NCI-H226 (cell line): ENCODE measurements at regions not wholly inside any gene's neighbourhood (a gene's known extent, or its start where the extent isn't known, plus 50 kb on each side); places are given as distances from the start of the nearest gene placed in this dataset.
A peak's percentile ranks its signal among the peaks of the same experiment; 100 is the strongest.

Experiments
- DNase-seq: peaks from one replicate; pipeline ENCODE4 v3.0.0-alpha.2; 2015

DNA sequence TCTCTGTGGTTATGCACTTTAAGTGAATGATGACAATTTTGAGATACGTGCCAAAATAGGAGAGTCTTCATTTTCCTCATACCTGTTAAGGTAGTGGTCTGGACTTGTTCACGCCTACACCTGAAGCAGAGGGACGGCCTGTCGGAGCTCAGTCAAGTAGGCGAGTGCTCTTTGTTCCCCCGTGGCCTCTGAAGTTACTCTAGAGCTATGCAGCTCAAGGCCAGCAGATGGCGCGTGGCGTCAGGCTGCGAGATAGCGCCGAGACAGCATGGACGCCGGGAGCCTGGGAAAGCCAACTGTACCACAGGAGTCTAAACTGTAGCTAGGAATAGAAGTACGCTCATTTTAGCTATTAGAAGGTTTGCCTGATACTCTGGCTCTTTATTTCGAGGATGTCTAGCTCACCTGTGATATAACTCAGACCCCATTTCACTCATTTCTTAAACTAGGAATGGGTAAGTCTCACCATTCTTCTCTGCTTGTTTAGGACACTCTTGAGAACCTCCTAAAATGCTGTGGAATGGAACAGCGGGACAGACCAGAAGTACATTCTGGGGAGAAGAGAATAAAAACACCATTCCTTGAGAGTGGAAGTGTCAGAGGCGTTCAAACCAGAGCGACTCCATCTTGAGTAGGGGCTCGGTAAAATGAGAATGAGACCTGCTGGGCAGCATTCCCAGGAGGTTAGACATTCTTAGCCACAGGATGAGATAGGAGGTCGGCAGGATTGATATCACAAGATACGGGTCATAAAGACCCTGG, 267.4 kb upstream of the HMGA2 start:
- DNase-seq, result peak; percentile 75

DNA sequence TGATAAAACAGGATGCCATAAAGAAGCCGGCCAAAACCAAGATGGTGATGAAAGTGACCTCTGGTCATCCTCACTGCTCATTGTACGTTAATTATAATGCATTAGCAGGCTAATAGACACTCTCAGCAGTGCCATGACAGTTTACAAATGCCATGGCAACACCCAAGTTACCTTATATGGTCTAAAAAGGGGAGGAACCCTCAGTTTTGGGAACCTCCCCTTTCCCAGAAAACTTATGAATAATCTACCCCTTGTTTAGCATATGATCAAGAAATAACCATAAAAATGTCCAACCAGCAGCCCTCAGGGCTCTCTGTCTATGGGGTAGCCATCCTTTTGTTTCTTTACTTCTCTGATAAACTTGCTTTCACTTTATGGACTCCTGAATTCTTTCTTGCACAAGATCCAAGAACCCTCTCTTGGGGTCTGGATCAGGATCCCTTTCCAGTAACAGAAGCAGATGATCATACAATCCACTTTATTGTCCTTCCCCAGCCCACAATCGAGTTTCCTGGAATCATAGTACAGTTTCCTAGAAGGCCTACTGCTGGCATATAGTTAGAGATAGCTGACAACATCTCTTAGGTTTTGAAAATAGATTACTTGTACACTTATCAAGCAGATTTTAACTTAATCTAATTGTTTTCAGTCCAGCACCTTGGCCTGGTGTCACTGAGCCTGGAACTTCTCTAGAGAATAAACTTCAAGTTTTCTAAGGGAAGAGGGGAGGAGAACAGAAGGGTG, 266.7 kb upstream of the HMGA2 start:
- no peak for DNase-seq

DNA sequence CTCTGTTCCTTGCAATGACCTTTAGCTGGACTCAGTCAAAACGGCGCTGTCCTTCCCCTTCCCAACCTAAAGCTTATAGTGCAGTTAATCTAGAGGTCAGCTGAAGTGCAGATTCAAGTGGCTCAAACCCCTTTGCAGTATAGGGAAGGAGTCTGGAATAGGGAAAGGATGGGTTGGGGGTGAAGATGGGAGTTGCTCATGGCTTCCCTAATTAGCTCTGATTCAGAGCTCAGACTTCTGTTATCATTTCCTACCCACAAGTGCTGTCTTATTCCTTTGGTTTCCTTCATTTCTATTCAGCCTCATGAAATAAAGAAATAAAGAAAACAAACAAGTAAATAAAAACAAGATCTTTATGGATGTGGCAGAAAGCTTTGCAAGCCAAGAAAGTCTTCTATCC, 264.0 kb upstream of the HMGA2 start:
- DNase-seq, result no peak

DNA sequence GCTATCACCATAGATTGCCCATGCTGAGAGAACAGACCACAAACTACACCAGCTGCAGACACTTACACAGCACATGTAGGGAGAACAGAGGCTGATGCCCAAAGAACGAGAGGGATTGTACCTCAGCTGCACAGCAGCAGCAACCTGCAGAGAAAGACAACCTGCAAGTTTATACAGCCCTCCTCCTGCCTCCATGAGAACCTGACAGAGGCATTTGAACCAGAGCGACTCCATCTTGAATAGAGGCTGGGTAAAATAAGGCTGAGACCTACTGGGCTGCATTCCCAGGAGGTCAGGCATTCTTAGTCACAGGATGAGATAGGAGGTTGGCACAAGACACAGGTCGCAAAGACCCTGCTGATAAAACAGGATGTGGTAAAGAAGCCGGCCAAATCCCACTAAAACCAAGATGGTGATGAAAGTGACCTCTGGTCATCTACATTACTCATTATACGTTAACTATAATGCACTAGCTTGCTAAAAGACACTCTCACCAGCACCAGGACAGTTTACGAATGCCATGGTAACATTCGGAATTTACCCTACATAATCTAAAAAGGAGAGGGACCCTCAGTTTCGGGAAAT, 262.4 kb upstream of the HMGA2 start:
- DNase-seq, result peak; percentile 83

DNA sequence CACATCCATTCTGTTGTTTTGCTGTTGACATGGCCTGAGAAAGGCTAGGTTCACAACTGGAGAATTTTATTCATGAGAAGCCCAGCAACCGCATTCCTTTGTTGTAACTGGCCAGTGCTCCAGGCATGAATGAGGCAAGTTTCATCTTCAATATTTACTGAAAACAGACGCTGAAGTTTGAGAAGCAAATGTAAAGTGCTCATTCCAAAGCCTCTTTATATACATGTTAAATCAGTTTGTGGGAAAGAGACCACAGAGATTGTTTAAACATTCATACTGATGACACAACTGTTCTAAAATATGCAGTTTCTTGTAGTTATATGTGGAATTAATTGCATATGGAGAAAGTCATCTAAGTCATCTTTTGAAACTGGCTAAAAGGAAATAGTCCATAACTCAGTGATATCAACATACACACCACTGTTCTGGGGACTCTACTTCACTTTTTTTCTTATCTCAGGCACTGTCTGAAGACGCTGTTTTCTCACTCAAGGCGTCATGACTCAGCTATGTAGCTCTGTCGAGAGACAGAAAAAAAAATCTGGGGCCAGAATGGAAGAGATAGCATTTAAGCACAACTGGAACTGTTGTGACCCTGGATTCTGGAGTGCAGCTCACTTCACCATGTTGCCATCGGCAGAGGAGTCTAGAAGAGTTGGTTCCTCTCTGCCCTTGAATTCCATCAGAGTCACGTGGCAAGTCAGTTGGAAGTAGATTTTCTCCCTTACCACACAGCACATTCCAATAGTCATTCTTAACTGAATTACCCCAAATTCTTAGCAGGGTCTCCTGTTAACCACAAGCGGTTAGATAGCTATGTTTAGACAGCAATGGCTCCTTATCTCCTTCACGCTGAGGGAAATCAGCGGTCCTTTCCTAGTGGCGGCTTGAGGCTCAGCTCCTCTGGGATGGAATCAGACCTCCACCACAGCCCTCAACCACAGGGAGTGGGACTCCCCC, 258.4 kb upstream of the HMGA2 start:
- peak; percentile 98 for DNase-seq

DNA sequence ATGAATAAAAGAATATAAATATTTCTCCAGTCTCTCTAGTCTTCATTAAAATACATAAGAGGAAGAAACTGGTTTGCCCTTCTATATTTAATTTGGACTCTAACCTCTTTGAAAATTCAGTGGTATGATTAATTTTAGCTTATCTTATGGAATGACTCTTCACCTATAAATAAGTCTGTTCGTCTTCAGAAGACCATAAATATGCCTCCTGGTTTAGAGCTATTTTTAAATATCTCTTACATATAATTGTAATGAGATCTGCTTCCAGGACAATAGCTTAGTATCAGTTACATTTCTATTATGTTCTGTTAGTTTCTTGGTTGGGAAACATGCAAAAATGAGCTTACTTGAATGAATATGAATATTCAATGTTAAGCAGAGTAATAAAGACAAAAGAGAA, 257.5 kb upstream of the HMGA2 start:
- DNase-seq, result peak; percentile 15

DNA sequence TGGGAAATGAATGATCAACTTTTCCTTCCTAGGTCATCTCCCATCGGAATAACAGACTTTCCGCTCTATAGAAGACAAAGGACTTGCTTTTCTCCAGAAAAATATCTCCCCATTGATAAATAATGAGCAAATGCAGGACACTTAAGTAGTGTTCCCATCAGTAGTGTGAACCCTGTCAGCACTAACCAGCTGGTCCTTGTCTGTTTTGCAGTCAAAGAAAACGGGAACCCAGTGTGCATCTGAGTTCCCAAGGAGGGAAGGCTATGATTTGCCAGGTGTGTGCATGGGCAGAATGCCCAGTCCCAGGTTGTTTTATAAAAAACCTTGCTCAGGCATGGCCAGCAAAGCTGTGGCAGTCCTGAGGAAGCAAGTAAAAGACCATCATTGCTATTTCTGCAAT, 256.5 kb upstream of the HMGA2 start:
- DNase-seq, result no peak

DNA sequence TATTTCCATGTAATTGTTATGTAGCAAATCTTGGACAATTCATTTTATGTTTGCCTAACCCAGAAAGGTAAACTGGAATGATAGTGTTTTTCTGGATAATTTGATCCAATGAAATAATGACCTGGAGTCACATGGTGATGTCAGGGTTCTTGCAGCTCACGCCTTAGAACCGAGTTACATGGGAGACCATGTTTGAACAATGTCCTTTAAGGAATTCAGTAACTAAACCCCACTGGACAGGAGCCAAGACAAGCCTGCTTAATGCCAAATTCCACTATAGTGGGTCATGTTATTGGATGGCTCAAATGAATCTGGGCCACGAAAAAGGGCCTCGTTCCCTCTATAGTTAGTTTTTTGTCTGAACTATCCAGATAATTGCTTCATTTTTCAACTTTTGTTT, 255.8 kb upstream of the HMGA2 start:
- peak; percentile 31 for DNase-seq

DNA sequence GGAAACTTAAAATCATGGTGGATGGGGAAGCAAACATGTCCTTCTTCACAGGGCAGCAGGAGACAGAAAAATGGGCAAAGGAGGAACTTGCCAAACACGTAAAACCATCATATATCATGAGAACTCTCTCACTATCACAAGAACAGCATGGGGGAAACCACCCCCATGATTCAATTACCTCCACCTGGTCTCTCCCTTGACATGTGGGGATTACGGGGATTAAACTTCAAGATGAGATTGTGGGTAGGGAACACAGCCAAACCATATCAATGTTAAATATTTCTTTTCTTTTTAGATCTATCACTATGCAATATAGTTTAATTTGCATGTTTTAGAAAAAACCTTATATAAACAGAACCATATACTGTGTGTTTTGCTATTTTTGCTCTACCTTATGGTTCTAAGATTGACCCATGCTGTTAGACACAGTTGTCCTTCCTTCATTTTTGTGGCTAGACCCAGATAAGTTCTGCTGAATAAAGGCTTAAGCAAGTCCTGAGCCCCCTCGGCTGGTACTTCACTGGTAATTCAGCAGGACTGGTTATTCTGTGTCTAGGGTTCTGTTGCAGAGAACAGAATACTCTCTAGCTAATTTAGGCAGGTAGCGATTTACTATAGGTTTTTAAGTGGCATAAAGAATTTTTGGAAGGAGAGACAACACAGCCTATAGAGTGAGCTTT, 253.7 kb upstream of the HMGA2 start:
- DNase-seq, result no peak

DNA sequence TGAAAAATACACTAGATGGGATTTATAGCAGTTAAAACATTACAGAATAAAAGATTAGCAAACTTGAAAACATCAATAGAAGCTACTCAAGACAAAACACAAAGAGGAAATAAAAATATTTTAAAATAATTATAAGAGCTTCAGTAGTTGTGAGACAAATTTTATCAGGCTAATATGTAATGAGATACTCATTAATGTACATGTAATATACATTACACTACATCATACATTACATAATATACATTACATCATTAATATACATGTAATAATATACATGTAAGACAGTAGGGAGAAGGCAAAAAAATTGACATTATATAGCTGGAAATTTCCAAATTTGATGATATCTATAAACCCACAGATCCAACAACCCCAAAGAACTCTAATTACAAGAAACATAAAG, 249.4 kb upstream of the HMGA2 start:
- no peak for DNase-seq

DNA sequence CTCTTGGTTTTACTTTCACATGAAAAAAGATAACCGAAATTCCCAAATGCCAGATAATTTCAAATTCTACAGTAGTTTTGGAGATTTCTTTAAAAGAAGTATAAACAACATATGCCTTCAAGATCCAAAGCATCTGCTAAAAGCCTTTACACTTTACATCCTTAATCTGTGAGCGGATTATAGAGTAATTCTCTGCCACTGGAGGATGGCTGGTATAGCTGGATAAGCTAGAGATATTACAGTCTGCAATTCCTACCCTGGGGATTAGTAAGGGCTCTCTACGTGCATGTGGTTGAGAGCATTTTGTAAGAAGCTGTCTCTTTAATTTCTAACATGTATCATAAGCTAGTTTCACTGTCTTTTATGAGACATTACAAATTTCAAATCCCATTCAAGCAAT, 240.3 kb upstream of the HMGA2 start:
- no peak for DNase-seq

DNA sequence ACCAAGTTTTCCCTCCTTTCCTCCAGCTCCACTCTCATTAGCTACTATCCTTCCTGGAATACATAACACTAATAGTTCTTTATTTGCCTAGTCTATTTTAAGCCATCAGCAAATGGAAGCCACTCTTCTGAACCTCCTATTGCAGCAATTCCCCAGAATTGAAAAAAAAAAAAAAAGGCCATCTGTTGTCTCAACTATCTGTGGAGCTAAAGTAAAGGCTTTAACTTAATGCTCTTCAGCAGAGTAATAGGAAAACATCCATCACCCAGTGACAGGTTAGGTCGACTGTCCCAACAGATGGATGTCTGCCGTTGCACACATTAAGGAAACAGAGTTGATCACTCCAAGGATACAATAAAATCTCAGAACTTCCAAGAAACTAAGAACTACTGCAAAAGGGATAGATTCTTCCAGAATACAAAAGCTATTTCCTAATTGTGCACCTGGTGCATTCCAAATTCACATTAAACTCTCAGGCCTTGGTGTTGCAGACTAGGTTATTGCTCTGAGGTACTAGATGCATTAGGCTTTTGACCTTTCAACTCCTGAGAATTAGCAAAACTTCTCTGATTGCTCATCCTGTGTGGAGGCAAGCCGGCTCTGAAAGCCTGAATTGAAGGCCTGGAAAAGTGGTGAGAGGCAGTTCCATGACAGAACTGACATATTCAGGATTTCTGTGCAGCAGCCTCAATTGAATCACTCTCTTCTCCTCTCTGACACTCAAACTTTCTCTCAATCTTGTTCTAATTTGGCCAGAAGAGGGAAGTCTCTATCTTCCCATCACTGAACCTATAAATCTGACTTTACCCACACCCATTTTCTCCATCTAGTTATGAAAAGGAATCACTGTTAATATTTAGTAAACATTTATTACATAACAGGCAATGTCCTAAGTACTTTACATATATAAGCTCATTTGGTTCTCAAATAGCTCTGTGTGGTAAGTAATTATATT, 238.4 kb upstream of the HMGA2 start:
- no peak for DNase-seq

DNA sequence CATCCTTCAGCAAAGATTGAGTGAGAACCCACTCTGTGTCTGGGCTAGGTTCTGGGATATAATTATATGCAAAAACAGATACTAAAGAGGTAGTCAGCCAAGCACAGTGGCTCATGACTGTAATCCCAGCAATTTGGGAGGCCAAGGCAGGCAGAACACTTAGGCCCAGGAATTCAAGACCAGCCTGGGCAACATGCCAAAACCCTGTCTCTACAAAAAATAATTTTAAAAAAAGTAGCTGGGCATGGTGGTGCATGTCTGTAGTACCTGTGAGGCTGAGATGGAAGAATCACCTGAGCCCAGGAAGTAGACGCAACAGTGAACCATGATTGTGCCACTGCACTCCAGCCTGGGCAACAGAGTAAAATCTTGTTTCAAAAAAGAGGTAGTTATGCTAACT, 237.5 kb upstream of the HMGA2 start:
- DNase-seq, result peak; percentile 32

DNA sequence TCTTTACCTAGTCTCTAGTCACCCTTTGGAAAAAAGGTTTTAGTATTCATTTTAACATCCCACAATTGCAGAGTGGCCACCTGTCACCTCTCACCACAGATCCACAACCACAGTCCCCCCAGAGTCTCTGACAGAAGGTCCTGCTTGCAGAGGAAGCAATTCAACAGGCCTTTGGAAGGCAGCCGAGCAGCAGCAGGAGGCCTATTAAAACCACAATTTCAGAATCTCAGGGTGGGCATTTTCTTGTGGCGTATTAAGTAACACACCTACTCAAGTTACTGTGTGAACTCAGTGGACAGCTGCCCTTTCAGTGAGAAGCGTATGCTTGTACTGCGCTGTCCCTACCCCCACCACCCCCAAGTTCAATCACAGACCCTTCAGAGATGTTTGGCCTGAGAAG, 234.0 kb upstream of the HMGA2 start:
- no peak for DNase-seq

DNA sequence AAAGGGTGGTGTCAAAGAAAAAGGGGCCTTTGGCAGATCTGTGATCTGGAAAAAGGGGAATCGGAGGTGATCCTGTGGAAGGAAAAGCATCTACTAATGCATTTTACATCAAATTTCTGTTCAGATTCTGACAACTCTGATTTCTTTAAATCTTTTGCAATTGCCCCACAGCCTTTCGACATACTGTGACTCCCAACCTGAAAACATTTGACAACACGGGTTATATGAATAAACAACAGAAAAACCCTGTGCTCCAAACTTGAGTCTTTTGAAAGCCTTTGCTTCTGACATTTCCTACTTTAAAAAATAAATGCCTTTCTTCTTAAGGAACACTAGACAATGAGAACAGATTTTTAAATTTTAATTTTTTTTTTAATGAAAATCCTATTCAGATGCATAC, 231.9 kb upstream of the HMGA2 start:
- DNase-seq, result no peak

DNA sequence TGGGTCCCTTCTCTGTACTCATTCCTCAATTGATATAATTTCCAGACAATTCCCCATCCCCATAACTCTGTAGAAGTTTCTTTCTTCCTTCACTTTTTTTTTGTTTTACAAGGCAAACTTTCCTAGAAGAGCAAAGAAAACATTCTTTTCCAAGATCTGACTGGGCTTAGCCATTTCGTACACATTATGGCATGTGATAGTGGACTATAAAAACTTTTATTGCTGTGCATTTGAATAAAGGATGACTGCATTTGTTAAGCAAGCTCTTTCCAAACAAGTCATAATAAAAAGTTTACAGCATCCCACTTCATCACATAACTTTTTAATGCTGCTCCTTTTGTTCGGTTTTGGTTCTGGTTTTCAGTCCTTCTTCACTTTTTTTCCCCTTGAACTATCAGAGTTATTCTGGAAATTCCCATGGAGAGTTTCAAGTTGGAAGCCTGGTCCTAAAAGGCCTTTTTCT, 231.0 kb upstream of the HMGA2 start:
- no peak for DNase-seq

DNA sequence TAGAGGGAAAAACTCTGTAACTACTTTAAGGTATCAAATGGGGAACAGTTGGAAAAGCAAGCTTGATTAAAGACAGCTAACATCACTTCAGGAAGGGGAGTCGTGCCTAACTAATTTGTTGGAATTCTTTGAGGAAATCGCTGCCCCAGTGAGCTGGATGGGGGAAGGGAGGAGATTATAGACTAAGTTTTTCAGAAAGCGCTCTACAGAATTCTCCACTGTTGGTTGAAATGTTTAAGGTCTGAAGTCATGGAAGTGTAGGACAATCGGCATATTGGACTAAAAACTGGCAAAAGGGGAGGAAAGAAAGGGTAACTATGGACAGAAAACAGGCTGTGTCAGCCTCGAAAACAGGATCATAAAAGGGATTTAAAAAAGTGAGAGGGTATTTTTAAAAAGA, 229.9 kb upstream of the HMGA2 start:
- no peak for DNase-seq

DNA sequence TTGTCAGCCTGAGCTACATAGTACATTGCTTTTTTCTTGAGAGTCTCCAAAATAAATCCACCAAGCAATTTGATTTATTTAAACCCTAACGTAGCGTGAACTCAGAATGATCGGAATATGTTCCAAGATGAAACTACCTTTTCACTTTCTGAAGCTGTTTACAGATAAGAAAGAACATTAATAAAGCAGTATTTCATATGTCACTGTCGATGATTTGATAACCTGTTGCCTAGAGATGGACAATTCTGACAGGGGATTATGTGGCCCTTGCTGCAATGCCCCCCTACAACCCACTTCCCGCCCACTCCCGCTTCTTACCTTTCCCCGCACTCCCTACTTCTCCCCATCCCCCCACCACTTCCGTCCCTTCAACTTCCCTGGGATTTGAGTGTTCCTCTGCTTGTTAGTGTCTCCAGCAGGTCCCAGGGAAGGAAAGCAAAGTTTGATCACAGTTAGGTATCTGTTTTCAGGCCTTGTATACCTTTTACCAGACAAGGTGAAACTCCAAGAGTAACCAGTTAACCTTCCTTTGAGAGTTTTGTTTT, 229.2 kb upstream of the HMGA2 start:
- DNase-seq, result no peak

DNA sequence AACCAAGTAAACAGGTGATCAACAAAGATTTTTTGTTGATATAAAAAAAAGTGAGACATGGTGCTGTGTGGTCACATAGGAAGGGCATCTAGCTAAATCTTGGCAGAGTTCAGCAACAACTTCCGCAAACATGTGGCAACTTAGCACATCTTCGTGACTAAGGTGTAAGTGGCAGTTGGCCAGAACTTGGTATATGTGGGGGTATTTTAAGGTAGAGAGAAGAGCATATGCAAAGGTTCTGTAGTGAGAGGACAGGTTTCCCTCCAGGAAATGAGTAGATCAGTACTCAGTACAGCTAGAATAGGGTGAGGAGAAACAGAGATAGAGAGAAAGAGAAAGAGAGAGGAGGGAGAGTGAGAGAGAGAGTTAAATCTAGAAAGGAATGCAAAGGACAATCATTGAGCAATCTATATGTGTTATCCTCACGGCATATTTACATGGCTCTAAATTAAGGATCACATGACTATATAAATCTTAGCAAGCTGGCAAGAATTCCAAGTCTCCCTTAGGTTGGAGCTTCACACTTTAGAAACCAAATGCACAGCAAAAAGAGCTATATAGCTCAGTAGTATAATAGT, 227.7 kb upstream of the HMGA2 start:
- DNase-seq, result peak; percentile 88

DNA sequence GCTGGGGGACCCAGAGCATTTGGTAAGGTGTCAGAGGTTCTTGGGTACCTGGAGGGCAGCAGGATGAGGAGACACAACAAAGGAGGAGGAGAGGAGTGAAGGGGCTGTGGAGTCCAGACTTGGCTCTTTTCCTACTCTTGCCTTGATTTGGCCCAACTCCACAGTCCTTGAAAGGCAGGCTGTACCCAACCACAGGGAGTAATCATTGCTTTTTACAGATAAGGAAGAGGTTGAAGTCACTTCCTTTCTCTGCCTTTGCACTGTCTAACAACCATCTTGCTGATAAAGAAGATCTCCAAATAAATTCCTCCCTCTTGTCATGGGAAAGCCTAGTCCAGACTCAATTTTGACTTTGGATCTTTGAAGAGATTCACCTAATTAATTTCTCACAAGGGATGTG, 226.8 kb upstream of the HMGA2 start:
- DNase-seq, result peak; percentile 91
